Urinary bladder (tissue), 3 donors: ENCODE measurements at regions not wholly inside any gene's neighbourhood (a gene's known extent, or its start where the extent isn't known, plus 50 kb on each side); places are given as distances from the start of the nearest gene placed in this dataset.
"Not testable (repeated sequence)": the region's sequence is repeated elsewhere in the genome, so short reads cannot be mapped to it uniquely, and the experiment has no call there.

Experiments
- DNase-seq: peaks from one replicate; pipeline ENCODE4 v3.0.0-alpha.2; 2015; ENCODE audit errors: extremely low spot score
- H3K27ac ChIP-seq: one replicate; pipeline ENCODE4 v1.5.1; 2013; ENCODE audit warnings: low read depth, mild to moderate bottlenecking, moderate library complexity
- H3K36me3 ChIP-seq: one replicate; pipeline ENCODE4 v1.6.1; 2013; ENCODE audit warnings: mild to moderate bottlenecking, moderate library complexity; ENCODE audit not compliant: insufficient read depth
- H3K4me1 ChIP-seq: one replicate; pipeline ENCODE4 v1.6.1; 2013; ENCODE audit warnings: mild to moderate bottlenecking, moderate library complexity; ENCODE audit not compliant: insufficient read depth
- H3K4me3 ChIP-seq: one replicate; pipeline ENCODE4 v1.5.1; 2013; ENCODE audit warnings: low read depth, low read length
- WGBS: extraction: QIAGEN DNeasy Blood & Tissue Kit; methylation state at CpG from one replicate; pipeline ENCODE4 v1.1.7; 2013; 5-methylcytosine and 5-hydroxymethylcytosine counted together
- donor health status: healthy with polysubstance abuse.
- donor health status: healthy.

DNA sequence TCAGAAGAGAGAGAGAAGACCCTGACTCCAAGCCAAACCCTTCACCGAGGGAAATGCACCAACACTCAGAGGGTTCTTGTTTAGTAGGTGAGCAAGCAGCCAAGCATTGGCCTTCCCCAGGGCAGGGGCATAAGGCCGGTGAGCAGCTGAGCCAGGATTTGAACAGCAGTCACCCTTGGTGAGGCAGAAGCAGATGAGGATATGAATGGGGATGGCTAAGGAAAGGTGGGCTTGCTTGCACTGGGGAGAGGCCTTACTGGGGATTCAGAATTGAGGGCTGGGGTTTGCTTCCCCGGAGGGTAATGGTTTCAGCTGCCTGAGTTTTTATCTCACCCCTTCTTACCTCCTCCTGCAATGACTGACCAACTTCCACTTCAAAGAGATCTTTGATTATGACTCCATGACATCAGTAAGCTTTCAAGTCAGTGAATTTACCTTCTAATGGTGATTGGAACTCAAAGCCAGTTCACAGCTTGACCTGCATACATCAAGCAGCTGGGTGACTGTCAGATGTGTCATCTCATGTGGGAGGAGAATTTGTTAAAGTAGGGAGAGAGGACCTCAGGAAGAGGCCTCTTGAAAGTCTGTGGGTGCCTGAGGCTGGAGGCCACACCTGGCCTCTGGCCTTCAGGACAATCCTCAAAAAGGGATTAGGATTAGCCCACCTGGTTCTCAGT is 114.5 kb upstream of the PLGLB2 start:
- H3K4me3 ChIP-seq, H3K36me3 ChIP-seq, H3K4me1 ChIP-seq, DNase-seq, H3K27ac ChIP-seq: not testable (repeated sequence)
- WGBS = 95% methylated on average over 3 of the region's 3 CpGs

DNA sequence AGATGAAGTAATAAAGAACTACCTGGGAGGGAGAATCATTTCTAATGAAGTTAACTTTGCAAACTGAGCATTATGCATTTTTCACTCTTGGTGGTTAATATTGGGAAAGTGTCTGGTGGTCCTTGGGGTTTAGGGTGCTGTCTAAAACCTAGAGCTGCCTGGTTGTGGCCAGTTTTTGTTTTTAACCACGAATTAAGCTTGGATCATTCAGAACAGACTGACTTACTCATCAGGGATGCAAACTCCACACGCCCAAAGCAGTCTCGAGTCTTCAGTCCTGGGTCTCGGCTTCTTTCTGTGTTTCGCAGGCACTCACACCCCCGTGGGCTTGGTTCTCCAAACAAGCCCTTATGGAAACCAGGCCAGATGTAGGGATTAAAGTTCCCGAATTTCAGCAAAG is 113.8 kb upstream of the PLGLB2 start:
- not testable (repeated sequence) for H3K4me3 ChIP-seq, H3K36me3 ChIP-seq, H3K27ac ChIP-seq, DNase-seq, H3K4me1 ChIP-seq
- 90% methylated on average over 6 of the region's 7 CpGs for WGBS

DNA sequence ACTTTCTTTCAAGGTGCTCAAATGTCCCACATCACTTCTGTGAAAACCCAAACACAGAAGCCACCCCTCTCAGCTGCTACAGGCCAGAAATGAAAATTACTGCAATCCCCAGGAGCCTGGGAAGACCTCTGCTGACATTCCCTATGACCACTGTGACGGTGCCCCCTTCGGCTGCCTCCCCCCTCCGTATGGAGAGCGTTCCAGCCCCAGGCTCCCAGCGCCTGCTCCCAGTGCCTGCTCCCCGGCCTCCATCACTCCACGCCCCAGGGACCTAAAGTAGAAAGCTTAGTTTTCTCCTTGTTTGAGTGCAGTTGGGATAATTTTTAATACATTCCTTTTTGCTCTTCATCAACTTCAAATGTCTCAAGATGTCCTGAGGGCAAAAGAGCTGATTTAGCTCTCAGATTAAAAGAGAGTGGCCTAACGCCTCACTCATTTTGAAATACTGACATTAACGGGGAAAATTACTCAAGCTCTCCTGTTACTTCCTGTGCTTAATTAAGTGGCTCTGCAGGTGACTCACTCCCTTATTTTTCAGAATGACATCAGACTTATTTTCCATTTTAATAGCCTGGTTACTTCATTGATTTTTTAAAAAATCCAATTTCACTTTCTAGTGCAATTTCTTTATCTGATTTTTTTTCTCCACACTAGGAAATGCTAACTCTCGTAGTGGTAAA is 112.8 kb upstream of the PLGLB2 start:
- H3K4me3 ChIP-seq, DNase-seq, H3K27ac ChIP-seq, H3K36me3 ChIP-seq, H3K4me1 ChIP-seq: not testable (repeated sequence)
- WGBS = 92% methylated on average over 8 of the region's 10 CpGs

DNA sequence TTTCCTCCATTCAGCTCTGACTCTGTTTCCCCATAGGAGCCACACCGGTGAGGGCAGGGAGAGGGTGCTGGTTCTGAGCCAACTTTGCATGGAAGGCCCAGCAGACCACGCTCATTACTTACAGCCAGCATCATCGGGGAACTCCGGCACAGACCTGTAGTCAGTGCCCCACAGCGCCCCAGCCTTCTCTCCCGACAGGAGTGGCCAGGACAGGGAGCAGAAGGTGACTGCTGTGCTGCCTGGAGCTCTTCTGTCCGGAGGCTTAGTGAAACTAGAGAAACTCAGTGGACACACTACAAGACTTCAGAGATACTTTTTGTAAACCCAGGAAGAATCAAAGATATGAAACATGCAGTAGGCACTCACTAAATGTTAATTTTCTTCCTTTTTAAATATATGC is 111.6 kb upstream of the PLGLB2 start:
- not testable (repeated sequence) for H3K4me1 ChIP-seq, DNase-seq, H3K27ac ChIP-seq, H3K4me3 ChIP-seq, H3K36me3 ChIP-seq
- WGBS = 98% methylated on average over 4 of the region's 7 CpGs

DNA sequence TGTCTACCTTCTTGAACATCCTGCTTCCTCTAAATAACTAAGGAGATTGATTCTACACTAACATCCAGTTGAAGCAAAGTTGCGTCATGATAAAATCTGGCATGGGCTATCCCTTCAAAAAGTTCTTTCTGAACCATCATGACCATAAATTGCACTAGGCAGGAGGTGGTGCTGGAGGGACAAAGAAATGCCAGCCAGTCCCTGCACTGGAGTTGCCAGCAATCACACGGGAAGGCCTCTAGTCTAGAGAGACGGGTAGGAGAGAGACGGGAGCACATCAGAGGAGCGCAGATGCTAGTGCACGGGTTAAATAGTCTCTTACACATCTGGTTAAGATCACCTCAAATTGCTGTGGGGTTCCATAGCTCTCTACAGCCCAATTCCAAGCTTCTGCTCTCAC is 111.2 kb upstream of the PLGLB2 start:
- H3K27ac ChIP-seq, DNase-seq, H3K4me3 ChIP-seq, H3K4me1 ChIP-seq, H3K36me3 ChIP-seq: not testable (repeated sequence)
- 94% methylated on average over 5 of the region's 6 CpGs for WGBS

DNA sequence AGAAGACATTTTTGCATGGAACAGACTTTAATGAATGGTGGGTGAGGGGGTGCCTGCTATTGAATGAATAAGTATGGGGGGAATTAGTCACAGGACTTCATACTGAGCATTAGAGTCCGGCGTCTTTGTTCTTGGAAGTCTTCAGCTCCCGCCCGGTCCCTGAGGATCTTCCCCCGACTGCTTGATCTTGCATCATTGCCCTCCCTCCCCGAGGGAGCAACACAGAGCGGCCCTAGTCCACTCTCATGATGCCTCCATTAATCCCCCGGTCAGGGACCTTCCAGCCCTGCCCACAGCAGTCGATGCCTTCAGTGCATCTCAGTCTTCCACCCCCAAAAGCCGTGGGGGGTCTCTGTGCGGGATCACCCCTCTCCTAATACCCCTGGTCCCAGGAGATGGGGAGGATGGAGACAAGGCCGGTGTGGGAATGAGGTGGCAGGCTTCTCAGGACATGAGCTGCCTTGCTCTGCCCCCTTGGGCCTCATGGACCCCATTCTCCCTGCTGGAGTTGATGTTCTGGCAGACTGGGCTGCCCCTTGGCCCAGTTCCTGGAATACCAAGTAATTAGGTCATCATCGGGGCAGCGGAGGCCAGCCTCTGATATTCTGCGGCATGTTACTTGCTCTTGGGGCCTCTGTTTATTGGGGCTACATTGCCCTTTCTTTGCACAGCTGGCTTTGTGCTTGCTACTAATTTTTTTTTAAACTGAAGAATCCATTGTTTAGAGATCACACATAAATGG is 110.5 kb upstream of the PLGLB2 start:
- H3K4me1 ChIP-seq, H3K4me3 ChIP-seq, H3K27ac ChIP-seq, DNase-seq, H3K36me3 ChIP-seq: not testable (repeated sequence)
- 77% methylated on average over 13 of the region's 15 CpGs for WGBS

DNA sequence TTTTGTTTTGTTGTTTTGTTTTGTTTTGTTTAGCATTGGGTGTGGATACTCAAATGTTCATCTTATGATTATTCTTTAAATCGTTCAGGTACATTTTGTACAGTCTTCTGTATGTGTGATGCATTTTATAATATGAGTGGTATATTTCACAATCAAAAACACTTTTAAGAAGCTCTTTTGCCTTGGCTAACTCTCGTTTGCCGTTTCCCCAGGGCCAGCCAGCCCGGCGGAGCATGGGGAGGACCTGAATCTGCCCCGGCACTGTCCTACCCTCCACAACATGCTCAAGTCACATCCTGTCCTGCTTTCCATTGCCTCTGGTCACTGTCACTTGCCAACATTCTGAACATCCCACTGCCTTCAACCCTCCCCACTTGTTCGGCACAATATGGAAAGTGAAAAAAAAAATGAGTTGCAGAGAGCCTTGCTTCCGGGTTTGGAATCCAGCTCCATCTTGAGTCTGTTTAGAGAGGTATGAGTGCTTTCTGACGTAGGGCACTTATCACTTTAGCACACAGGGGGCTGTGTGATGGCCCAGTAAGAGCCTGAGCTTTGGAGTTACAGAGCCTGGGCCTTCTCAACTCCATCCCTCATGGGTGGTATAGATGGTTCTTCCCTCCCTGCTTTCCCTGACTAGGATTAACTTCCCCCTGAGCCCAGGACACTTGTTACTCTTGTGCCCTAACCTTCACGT is 109.6 kb upstream of the PLGLB2 start:
- not testable (repeated sequence) for H3K27ac ChIP-seq, H3K36me3 ChIP-seq, DNase-seq, H3K4me1 ChIP-seq, H3K4me3 ChIP-seq
- WGBS = 83% methylated on average over 10 of the region's 10 CpGs

DNA sequence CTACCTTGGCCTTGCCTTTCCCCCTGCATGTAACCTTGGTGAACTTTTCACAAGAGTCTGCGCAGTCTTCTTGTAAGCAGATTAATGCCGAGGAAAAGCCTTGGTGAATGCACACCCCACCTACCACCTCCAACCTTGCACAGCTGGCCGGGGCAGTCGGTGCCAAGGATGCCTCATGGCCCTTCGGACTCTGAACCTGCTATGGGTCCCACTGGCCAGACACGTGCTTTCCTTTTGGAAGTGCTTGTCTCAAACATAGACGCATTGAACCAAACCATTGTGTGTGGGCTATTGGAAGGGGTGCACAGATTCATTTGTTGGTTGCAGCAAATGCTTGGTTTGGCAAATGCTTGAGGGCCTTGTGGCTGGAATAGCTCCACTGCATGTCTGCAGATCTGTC is 109.0 kb upstream of the PLGLB2 start:
- H3K4me3 ChIP-seq, H3K4me1 ChIP-seq, H3K36me3 ChIP-seq, DNase-seq, H3K27ac ChIP-seq: not testable (repeated sequence)
- 93% methylated on average over 2 of the region's 7 CpGs for whole genome bisulfite sequencing

DNA sequence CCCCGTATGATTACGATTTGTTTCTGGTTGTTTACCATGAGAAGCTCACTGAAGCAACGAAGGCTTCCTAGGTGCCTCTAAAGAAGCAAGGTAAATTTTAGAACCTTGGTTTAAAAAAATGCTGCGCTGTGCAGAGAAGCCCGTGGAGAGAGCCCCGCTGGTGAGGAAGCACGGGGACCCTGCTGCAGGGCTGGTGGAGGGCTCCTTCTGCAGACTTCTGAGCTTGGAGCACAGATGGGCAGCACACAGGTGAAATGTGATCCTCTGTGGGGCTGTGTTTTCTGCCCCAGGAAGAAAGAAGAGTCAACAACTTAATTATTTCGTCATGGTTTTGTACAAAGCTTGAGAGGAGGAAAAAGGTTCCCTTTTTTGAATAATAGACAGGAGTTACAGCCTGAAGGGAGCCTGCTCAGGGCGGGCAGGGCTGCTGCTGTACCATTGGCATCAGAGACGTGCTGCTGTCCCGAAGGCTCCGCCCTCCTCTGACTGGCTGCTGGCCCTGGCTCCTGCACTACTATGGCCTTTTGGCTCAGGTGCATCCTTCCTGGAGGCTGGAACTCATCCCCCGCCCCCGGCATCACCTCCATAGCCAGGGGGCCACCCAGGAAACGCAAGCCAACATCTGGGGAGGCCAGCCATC is 108.0 kb upstream of the PLGLB2 start:
- not testable (repeated sequence) for H3K4me3 ChIP-seq, H3K27ac ChIP-seq, H3K36me3 ChIP-seq, DNase-seq, H3K4me1 ChIP-seq
- WGBS = 87% methylated on average over 11 of the region's 15 CpGs

DNA sequence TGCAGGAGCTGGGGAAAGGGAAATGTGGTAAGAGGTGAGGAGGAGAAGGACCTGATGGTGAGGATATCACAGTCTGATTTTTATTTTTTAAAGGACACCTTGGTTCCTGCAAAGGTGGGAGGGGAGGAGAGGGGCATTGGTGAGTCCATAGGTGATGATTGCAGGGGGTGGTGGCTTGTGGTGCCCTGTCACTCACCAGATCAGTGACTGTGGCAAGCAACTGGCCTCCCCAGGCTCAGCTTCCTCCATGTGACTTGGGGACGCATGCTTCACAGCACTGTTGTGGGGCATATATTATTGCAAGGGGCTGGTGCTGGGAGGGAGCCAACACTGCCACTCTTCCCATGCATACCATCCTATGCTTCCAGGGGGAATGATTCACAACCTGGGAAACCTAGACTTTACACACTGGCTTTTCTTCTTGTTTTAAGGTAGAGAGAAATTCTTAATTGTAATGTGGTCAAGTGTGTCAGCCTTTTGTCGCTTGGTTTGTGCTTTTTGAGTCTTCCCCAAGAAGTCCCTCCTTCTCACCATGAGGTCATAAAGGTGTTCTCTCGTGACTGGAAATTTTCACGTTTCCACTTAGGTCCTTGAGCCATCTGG is 106.8 kb upstream of the PLGLB2 start:
- H3K36me3 ChIP-seq, DNase-seq, H3K4me1 ChIP-seq, H3K27ac ChIP-seq, H3K4me3 ChIP-seq: not testable (repeated sequence)
- WGBS = 82% methylated on average over 3 of the region's 4 CpGs

DNA sequence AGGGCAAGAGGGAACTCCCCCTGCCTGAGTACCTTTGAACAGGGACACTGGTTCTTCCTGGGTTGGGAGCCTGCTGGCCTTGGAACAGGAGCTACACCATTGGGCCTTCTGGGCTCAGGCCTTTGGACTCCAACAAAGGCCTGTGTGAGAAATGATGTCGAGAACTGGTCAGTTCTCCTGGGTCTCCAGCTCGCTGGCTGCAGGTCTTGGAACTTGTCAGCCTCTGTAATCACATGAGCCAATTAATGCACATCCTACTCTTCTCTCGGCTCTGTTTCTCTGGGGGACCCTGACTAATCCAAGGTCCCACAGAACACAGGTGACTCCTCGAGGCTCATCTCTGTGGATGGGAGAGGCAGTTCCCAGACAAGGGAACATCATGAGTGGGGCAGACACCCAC is 104.7 kb upstream of the PLGLB2 start:
- H3K4me3 ChIP-seq, H3K36me3 ChIP-seq, H3K27ac ChIP-seq, H3K4me1 ChIP-seq, DNase-seq: not testable (repeated sequence)
- 99% methylated on average over 4 of the region's 4 CpGs for WGBS

DNA sequence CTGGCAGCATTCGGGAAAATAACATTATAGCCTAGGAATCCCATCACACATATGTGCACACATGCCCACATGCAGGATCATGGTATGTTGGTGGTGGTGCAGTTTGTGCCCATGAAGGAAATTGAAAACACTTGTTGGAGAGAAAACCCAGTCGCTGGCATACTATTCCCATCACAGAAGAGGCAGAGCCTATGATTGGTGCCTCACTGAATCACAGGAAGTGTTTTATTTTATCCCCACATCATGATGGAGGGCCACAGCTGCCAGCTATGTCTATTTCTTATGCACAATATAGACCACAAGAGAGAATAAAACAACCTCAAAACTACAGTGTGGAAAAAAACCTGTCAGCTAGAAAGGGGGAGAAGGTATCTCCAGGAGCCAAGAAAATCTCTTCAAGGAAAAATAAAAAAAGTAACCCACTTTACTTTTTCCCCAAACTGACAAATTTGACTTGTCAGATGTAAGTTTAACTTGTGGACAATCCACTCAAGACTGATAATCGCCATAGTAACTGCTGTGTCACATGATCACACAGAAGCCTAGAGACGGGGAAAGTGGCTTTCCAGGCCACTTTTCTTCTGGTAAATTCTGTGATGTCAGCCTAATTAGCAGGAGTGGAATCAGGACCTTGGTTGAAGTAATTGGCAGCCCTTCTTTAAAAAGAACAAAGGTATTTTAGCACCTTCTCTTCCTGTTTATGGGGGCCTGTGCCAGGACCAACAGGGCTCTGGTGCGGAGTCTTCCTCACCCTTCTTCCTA is 100.0 kb upstream of the PLGLB2 start:
- H3K4me3 ChIP-seq, H3K27ac ChIP-seq, DNase-seq, H3K36me3 ChIP-seq, H3K4me1 ChIP-seq: not testable (repeated sequence)
- 65% methylated on average over 3 of the region's 5 CpGs for WGBS
